OCI-LY3 (cell line): ENCODE measurements at regions not wholly inside any gene's neighbourhood (a gene's known extent, or its start where the extent isn't known, plus 50 kb on each side); places are given as distances from the start of the nearest gene placed in this dataset.
"Not testable (repeated sequence)": the region's sequence is repeated elsewhere in the genome, so short reads cannot be mapped to it uniquely, and the experiment has no call there.

Experiments used
- CTCF ChIP-seq: fragments of 200-600, 300-600 bp; sonication (generic); IDR thresholded peaks from 2 replicates; pipeline ENCODE4 v1.5.1; 2014; ENCODE audit warnings: antibody characterized with exemption, low read length, low read depth
- EZH2phosphoT487 ChIP-seq: fragments of 200-600 bp; shearing (Covaris generic); IDR thresholded peaks from 2 replicates; pipeline ENCODE4 v1.6.1; 2018; ENCODE audit warnings: antibody characterized with exemption, mixed run types, low read depth

GRCh38 chr21:35380304-35380703, 331.2 kb upstream of the RUNX1 start:
- not testable (repeated sequence) for TF ChIP-seq CTCF, EZH2phosphoT487
